ENCODE measurements at regions not wholly inside any gene's neighbourhood (a gene's known extent, or its start where the extent isn't known, plus 50 kb on each side); places are given as distances from the start of the nearest gene placed in this dataset.

- Histone ChIP-seq H3K9me3 (ENCODE audit: low read depth, low read length) (no peaks in the 10 kb centered on the region), H3K36me3 (ENCODE audit: insufficient read depth, low read length) (no peaks in the 10 kb centered on the region), H3K4me3 (no peak overlapping the region), H3K27ac (no peak overlapping the region), H3K9ac (ENCODE audit: insufficient read length) (no peak overlapping the region)
- TF ChIP-seq POLR2AphosphoS5 (IDR thresholded peaks at IDR 0.05; ENCODE audit: borderline replicate concordance, low read depth, low read length) (no peak), FOXP2 (optimal IDR thresholded peaks at IDR 0.05; ENCODE audit: control extremely low read depth, extremely low read length, insufficient read depth) (no peak), EZH2 (IDR thresholded peaks at IDR 0.05) (no peak)
- DNase-seq (ENCODE audit: low read depth, low spot score), result no peak
These were observed 328.8 kb upstream of the PDE3A start for GRCh38 chr12:20039562-20039961.

GRCh38 chr12:20040184-20040583, 328.2 kb upstream of the PDE3A start:
- Histone ChIP-seq H3K27ac (no peak overlapping the region), H3K4me3 (no peak overlapping the region), H3K36me3 (ENCODE audit: insufficient read depth, low read length) (no peaks in the 10 kb centered on the region), H3K9me3 (ENCODE audit: low read depth, low read length) (no peaks in the 10 kb centered on the region), H3K9ac (ENCODE audit: insufficient read length) (no peak overlapping the region)
- TF ChIP-seq EZH2 (IDR thresholded peaks at IDR 0.05) (no peak), FOXP2 (optimal IDR thresholded peaks at IDR 0.05; ENCODE audit: control extremely low read depth, extremely low read length, insufficient read depth) (no peak), POLR2AphosphoS5 (IDR thresholded peaks at IDR 0.05; ENCODE audit: borderline replicate concordance, low read depth, low read length) (no peak)
- no peak for DNase-seq (ENCODE audit: low read depth, low spot score)

- TF ChIP-seq POLR2AphosphoS5 (IDR thresholded peaks at IDR 0.05; ENCODE audit: borderline replicate concordance, low read depth, low read length), result no peak
- no peak for TF ChIP-seq FOXP2 (optimal IDR thresholded peaks at IDR 0.05; ENCODE audit: control extremely low read depth, extremely low read length, insufficient read depth)
- no peak for TF ChIP-seq EZH2 (IDR thresholded peaks at IDR 0.05)
These were observed 327.5 kb upstream of the PDE3A start for GRCh38 chr12:20040831-20041230.

GRCh38 chr12:20044351-20044750, 324.0 kb upstream of the PDE3A start:
- TF ChIP-seq POLR2AphosphoS5 (IDR thresholded peaks at IDR 0.05; ENCODE audit: borderline replicate concordance, low read depth, low read length) (no peak), EZH2 (IDR thresholded peaks at IDR 0.05) (no peak), FOXP2 (optimal IDR thresholded peaks at IDR 0.05; ENCODE audit: control extremely low read depth, extremely low read length, insufficient read depth) (no peak)
- H3K9me3 ChIP-seq (ENCODE audit: low read depth, low read length), result no peaks in the 10 kb centered on the region
- DNase-seq (ENCODE audit: low read depth, low spot score), result no peak
- H3K4me3 ChIP-seq, result no peak overlapping the region
- H3K27ac ChIP-seq, result no peak overlapping the region
- H3K9ac ChIP-seq (ENCODE audit: insufficient read length), result no peak overlapping the region
- no peaks in the 10 kb centered on the region for H3K36me3 ChIP-seq (ENCODE audit: insufficient read depth, low read length)

More at GRCh38 chr12:20040831-20041230, 327.5 kb upstream of the PDE3A start:
- DNase-seq (ENCODE audit: low read depth, low spot score), result no peak
- Histone ChIP-seq H3K9me3 (ENCODE audit: low read depth, low read length) (no peaks in the 10 kb centered on the region), H3K27ac (no peak overlapping the region), H3K9ac (ENCODE audit: insufficient read length) (no peak overlapping the region), H3K36me3 (ENCODE audit: insufficient read depth, low read length) (no peaks in the 10 kb centered on the region), H3K4me3 (no peak overlapping the region)

GRCh38 chr12:20044846-20045245, 323.5 kb upstream of the PDE3A start:
- TF ChIP-seq FOXP2 (optimal IDR thresholded peaks at IDR 0.05; ENCODE audit: control extremely low read depth, extremely low read length, insufficient read depth) (no peak), POLR2AphosphoS5 (IDR thresholded peaks at IDR 0.05; ENCODE audit: borderline replicate concordance, low read depth, low read length) (no peak), EZH2 (IDR thresholded peaks at IDR 0.05) (no peak)
- Histone ChIP-seq H3K4me3 (no peak overlapping the region), H3K9me3 (ENCODE audit: low read depth, low read length) (no peaks in the 10 kb centered on the region), H3K9ac (ENCODE audit: insufficient read length) (no peak overlapping the region), H3K36me3 (ENCODE audit: insufficient read depth, low read length) (no peaks in the 10 kb centered on the region), H3K27ac (no peak overlapping the region)
- DNase-seq (ENCODE audit: low read depth, low spot score), result no peak

GRCh38 chr12:20047901-20048300, 320.4 kb upstream of the PDE3A start:
- H3K9ac ChIP-seq (ENCODE audit: insufficient read length), result no peak overlapping the region
- H3K4me3 ChIP-seq, result no peak overlapping the region
- DNase-seq (ENCODE audit: low read depth, low spot score), result no peak
- H3K27ac ChIP-seq, result no peak overlapping the region
- H3K36me3 ChIP-seq (ENCODE audit: insufficient read depth, low read length), result no peaks in the 10 kb centered on the region
- H3K9me3 ChIP-seq (ENCODE audit: low read depth, low read length), result no peaks in the 10 kb centered on the region
- no peak for TF ChIP-seq EZH2 (IDR thresholded peaks at IDR 0.05)
- no peak for TF ChIP-seq FOXP2 (optimal IDR thresholded peaks at IDR 0.05; ENCODE audit: control extremely low read depth, extremely low read length, insufficient read depth)
- TF ChIP-seq POLR2AphosphoS5 (IDR thresholded peaks at IDR 0.05; ENCODE audit: borderline replicate concordance, low read depth, low read length), result no peak

- Histone ChIP-seq H3K9me3 (ENCODE audit: low read depth, low read length) (no peaks in the 10 kb centered on the region), H3K4me3 (no peak overlapping the region), H3K9ac (ENCODE audit: insufficient read length) (no peak overlapping the region), H3K27ac (no peak overlapping the region), H3K36me3 (ENCODE audit: insufficient read depth, low read length) (no peaks in the 10 kb centered on the region)
- TF ChIP-seq EZH2 (IDR thresholded peaks at IDR 0.05) (no peak), FOXP2 (optimal IDR thresholded peaks at IDR 0.05; ENCODE audit: control extremely low read depth, extremely low read length, insufficient read depth) (no peak), POLR2AphosphoS5 (IDR thresholded peaks at IDR 0.05; ENCODE audit: borderline replicate concordance, low read depth, low read length) (no peak)
- DNase-seq (ENCODE audit: low read depth, low spot score), result no peak
These were observed 318.1 kb upstream of the PDE3A start for GRCh38 chr12:20050221-20050620.

GRCh38 chr12:20053782-20054181, 314.6 kb upstream of the PDE3A start:
- Histone ChIP-seq H3K9me3 (ENCODE audit: low read depth, low read length) (no peaks in the 10 kb centered on the region), H3K9ac (ENCODE audit: insufficient read length) (no peak overlapping the region), H3K36me3 (ENCODE audit: insufficient read depth, low read length) (no peaks in the 10 kb centered on the region), H3K27ac (no peak overlapping the region), H3K4me3 (no peak overlapping the region)
- TF ChIP-seq EZH2 (IDR thresholded peaks at IDR 0.05) (no peak), FOXP2 (optimal IDR thresholded peaks at IDR 0.05; ENCODE audit: control extremely low read depth, extremely low read length, insufficient read depth) (no peak), POLR2AphosphoS5 (IDR thresholded peaks at IDR 0.05; ENCODE audit: borderline replicate concordance, low read depth, low read length) (no peak)
- no peak for DNase-seq (ENCODE audit: low read depth, low spot score)

- TF ChIP-seq EZH2 (IDR thresholded peaks at IDR 0.05) (no peak), POLR2AphosphoS5 (IDR thresholded peaks at IDR 0.05; ENCODE audit: borderline replicate concordance, low read depth, low read length) (no peak), FOXP2 (optimal IDR thresholded peaks at IDR 0.05; ENCODE audit: control extremely low read depth, extremely low read length, insufficient read depth) (no peak)
- DNase-seq (ENCODE audit: low read depth, low spot score), result no peak
- Histone ChIP-seq H3K9ac (ENCODE audit: insufficient read length) (no peak overlapping the region), H3K9me3 (ENCODE audit: low read depth, low read length) (no peaks in the 10 kb centered on the region), H3K27ac (no peak overlapping the region), H3K4me3 (no peak overlapping the region), H3K36me3 (ENCODE audit: insufficient read depth, low read length) (no peaks in the 10 kb centered on the region)
These were observed 312.5 kb upstream of the PDE3A start for GRCh38 chr12:20055856-20056255.
